Heart left ventricle (tissue), 16 donors: ENCODE measurements at regions not wholly inside any gene's neighbourhood (a gene's known extent, or its start where the extent isn't known, plus 50 kb on each side); places are given as distances from the start of the nearest gene placed in this dataset.
"Not testable (repeated sequence)": the region's sequence is repeated elsewhere in the genome, so short reads cannot be mapped to it uniquely, and the experiment has no call there.

Source experiments
- ATAC-seq, 4 donors: fragments of 200-7000 bp; cut with Tn5 transposase; one replicate each; pipeline ENCODE4 v1.9.1; 2020 to 2022; ENCODE audit warnings: moderate library complexity in 4 of 4, mild to moderate bottlenecking in 3 of 4, moderate number of reproducible peaks in 1 of 4
- DNase-seq, 5 donors: peaks; one replicate each; pipeline ENCODE4 v3.0.0-alpha.2; 2020
- H3K27ac ChIP-seq, 12 donors: fragments of 200-600 bp; sonication (generic) in 4 of 12; one replicate each; pipeline versions ENCODE4 v1.5.0 to v1.8.0; 2016 to 2022; ENCODE audit warnings: mild to moderate bottlenecking in 2 of 12
- H3K27me3 ChIP-seq, 9 donors: fragments of 200-600 bp; sonication (generic) in 2 of 9; one replicate each; pipeline versions ENCODE4 v1.5.1 to v1.8.0; 2016 to 2022; ENCODE audit warnings: mild to moderate bottlenecking in 3 of 9
- H3K36me3 ChIP-seq, 9 donors: fragments of 200-600 bp; sonication (generic) in 2 of 9; one replicate each; pipeline versions ENCODE4 v1.5.0 to v1.8.0; 2018 to 2022; ENCODE audit warnings: mild to moderate bottlenecking in 2 of 9
- H3K4me1 ChIP-seq, 12 donors: fragments of 200-600 bp; sonication (generic) in 4 of 12; one replicate each; pipeline versions ENCODE4 v1.5.0 to v1.8.0; 2016 to 2022; ENCODE audit warnings: mild to moderate bottlenecking in 3 of 12
- H3K4me3 ChIP-seq, 12 donors: fragments of 200-600 bp; sonication (generic) in 4 of 12; one replicate each; pipeline versions ENCODE4 v1.5.0 to v1.8.0; 2017 to 2022; ENCODE audit warnings: mild to moderate bottlenecking in 9 of 12, moderate library complexity in 4 of 12
- H3K9me3 ChIP-seq, 12 donors: fragments of 200-600 bp; sonication (generic) in 4 of 12; one replicate each; pipeline versions ENCODE4 v1.5.0 to v1.8.0; 2016 to 2022; ENCODE audit warnings: mild to moderate bottlenecking in 1 of 12
- POLR2A ChIP-seq, 2 donors: fragments of 450-650 bp; IDR thresholded peaks; one replicate each; pipeline ENCODE4 v1.6.1; 2017; ENCODE audit warnings: antibody characterized with exemption in 2 of 2, mild to moderate bottlenecking in 2 of 2, moderate library complexity in 2 of 2
- WGBS, 4 donors: extraction: QIAGEN DNeasy Blood & Tissue Kit in 2 of 4; methylation state at CpG; one replicate each; pipeline versions ENCODE4 v1.1.5 to v1.1.7; 2013 to 2018; 5-methylcytosine and 5-hydroxymethylcytosine counted together
- intact Hi-C, 10 donors: fragments of 100-400 bp; cut with DNase I; formaldehyde crosslinking; loops; one replicate each; pipeline versions ENCODE4 v1.11.1 to v1.14.2; 2022
- TF ChIP-seq, protein P1 (sequence below), 12 donors: fragments of 200-600 bp; sonication (generic) in 4 of 12; IDR thresholded peaks; one replicate each; pipeline versions ENCODE4 v1.5.0 to v1.8.0; 2018 to 2022; ENCODE audit warnings: antibody characterized with exemption in 12 of 12, mild to moderate bottlenecking in 5 of 12
- donor health status: ischemic (EF 13 %, LVEDD 7.1; RV severe dilation, severe dysfunction).
- donor health status: healthy with polysubstance abuse.
- donor health status: DM: no; HTN: yes; CAD: no.
- donor health status: DM: no; HTN: no; CAD: no.
- donor health status: ischemic (EF 25% LVEDD 6.9; RV normal size, moderate dysfunction).
- donor health status: ischemic (EF 25% LVEDD 5.7; RV mildly dilated, moderate dysfunction).
- donor health status: healthy.
- donor health status: DM: yes; HTN: yes; CAD: no.
- donor health status: ischemic (EF 35%, LVEDD 5.7; RV mildly dilated, moderate dysfunction).
- donor health status: nonischemic (EF 11% LVEDD 7.7; RV severe dilation, severe dysfunction).
- donor health status: DM: yes; HTN: yes; CAD: no.
- donor health status: PGD.
- donor health status: ischemic (EF 29% LVEDD 5.4; RV normal size, mild dysfunction).
- donor health status: nonischemic (EF 23%, LVEDD 6.1; RV moderate dilation, normal function).

DNA sequence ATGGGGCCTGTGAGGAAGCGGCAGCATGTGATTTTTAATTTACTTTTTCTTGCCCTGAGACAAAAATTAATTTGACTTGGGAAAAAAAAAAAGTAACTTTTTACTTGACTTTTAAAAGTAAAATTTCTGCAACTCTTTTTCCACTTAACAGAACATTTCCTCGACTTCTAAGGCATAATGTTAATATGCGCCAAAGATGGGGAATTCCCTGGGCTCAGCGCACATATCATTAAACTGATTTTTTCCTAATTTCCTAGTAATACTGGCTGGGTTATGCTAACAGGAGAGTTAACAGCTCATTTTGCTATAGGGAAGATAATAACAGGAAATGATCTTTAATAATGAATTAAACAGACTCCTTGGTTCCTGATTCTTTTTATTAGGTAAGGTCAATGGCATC is 120.6 kb upstream of the CDH5 start:
- Histone ChIP-seq H3K4me1 (peaks cover 0 to 39% (median 10%) of the 10 kb centered on the region in 12 donors), H3K27me3 (peaks cover 0 to 3% (median 0%) of the 10 kb centered on the region in 9 donors), H3K36me3 (no peaks in the 10 kb centered on the region), H3K27ac (no peak overlapping the region), H3K4me3 (no peak overlapping the region), H3K9me3 (no peaks in the 10 kb centered on the region)
- TF ChIP-seq POLR2A (IDR thresholded peaks at IDR 0.05) = no peak
- TF ChIP-seq, protein P1, sequence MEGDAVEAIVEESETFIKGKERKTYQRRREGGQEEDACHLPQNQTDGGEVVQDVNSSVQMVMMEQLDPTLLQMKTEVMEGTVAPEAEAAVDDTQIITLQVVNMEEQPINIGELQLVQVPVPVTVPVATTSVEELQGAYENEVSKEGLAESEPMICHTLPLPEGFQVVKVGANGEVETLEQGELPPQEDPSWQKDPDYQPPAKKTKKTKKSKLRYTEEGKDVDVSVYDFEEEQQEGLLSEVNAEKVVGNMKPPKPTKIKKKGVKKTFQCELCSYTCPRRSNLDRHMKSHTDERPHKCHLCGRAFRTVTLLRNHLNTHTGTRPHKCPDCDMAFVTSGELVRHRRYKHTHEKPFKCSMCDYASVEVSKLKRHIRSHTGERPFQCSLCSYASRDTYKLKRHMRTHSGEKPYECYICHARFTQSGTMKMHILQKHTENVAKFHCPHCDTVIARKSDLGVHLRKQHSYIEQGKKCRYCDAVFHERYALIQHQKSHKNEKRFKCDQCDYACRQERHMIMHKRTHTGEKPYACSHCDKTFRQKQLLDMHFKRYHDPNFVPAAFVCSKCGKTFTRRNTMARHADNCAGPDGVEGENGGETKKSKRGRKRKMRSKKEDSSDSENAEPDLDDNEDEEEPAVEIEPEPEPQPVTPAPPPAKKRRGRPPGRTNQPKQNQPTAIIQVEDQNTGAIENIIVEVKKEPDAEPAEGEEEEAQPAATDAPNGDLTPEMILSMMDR (IDR thresholded peaks at IDR 0.05) = no peak
- intact Hi-C loops = no loop called here
- DNase-seq = no peak
- 68 to 73% (median 71%) methylated on average over 4 of the region's 4 CpGs for WGBS, 4 donors
- no peak for ATAC-seq

DNA sequence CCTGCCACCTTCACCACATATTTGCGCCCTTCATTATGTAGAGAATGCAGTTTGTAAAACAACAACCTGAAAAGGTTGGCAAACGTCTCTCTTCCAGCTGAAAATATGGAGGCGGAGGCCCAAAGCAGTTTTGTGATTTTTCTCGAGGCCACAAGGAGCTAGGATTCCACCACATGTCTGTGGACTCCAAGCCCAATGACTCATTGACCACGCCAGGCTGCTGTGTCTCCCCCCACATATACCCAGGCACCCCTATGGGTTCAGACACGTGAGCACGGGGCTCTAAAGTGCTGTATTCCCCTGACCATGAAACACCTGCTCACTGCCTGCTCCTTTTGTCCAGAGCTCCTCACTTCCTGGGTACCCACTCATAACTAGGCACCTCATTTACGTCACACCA is 121.4 kb upstream of the CDH5 start:
- no peaks in the 10 kb centered on the region for H3K9me3 ChIP-seq
- H3K27me3 ChIP-seq = peaks cover 0 to 3% (median 0%) of the 10 kb centered on the region in 9 donors
- WGBS, 4 donors = 95 to 98% (median 96%) methylated on average over 8 of the region's 8 CpGs
- DNase-seq (no peak), ATAC-seq (no peak)
- peaks cover 0 to 39% (median 7%) of the 10 kb centered on the region in 12 donors for H3K4me1 ChIP-seq
- TF ChIP-seq, protein P1 (IDR thresholded peaks at IDR 0.05) = no peak
- TF ChIP-seq POLR2A (IDR thresholded peaks at IDR 0.05) = no peak
- H3K4me3 ChIP-seq = no peak overlapping the region
- intact Hi-C loops = no loop called here
- H3K27ac ChIP-seq = no peak overlapping the region
- H3K36me3 ChIP-seq = no peaks in the 10 kb centered on the region

DNA sequence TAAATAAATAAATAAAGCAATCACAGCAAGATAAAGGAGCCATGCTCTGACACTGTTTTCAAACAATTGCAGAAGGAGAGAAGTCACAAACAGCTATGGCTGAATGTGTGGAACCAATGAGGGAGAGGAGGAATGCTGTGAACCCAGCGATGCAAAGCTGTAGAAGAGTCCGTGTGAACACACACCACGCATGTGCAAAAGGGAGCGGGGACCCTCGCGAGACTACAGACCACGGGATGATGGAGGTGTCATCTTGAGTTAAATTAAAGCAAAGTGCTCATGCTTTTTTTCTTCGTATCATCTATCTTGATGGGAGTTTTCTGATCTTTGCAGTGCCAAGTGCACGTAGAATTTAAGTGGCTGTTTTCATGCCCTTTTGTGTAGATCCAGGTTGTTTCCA is 123.8 kb upstream of the CDH5 start:
- no peaks in the 10 kb centered on the region for H3K36me3 ChIP-seq
- peaks cover 0 to 3% (median 0%) of the 10 kb centered on the region in 9 donors for H3K27me3 ChIP-seq
- no peak for ATAC-seq
- WGBS, 4 donors = 95 to 98% (median 96%) methylated on average over 9 of the region's 9 CpGs
- H3K9me3 ChIP-seq = peaks cover 0 to 20% (median 10%) of the 10 kb centered on the region in 12 donors
- intact Hi-C loops = no loop called here
- no peak overlapping the region for H3K4me3 ChIP-seq
- H3K27ac ChIP-seq = no peak overlapping the region
- no peak for TF ChIP-seq POLR2A (IDR thresholded peaks at IDR 0.05)
- TF ChIP-seq, protein P1 (IDR thresholded peaks at IDR 0.05) = no peak
- no peak for DNase-seq
- peaks cover 0 to 26% (median 4%) of the 10 kb centered on the region in 12 donors for H3K4me1 ChIP-seq

DNA sequence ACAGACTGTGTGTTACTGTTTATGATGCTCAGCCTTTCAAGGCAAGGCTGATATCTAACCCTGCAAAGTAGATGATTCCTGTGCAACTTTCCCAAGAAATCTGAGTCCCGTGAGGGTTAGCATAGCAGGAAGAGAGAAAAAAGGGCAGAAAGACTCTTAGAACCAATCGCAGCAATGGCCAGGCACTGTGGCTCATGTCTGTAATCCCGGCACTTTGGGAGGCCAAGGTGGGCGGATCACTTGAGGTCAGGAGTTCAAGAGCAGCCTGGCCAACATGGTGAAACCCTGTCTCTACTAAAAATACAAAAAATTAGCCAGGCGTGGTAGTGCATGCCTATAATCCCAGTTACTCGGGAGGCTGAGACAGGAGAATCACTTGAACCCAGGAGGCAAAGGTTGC is 124.3 kb upstream of the CDH5 start:
- H3K36me3 ChIP-seq, intact Hi-C loops, H3K27ac ChIP-seq, H3K27me3 ChIP-seq, DNase-seq, ATAC-seq, H3K4me3 ChIP-seq: not testable (repeated sequence)
- peaks cover 0 to 20% (median 10%) of the 10 kb centered on the region in 12 donors for H3K9me3 ChIP-seq
- peaks cover 0 to 21% (median 2%) of the 10 kb centered on the region in 12 donors for H3K4me1 ChIP-seq
- 73 to 81% (median 77%) methylated on average over 6 of the region's 6 CpGs for WGBS, 4 donors
